Mucosa of descending colon (tissue), 3 donors: ENCODE measurements at regions not wholly inside any gene's neighbourhood (a gene's known extent, or its start where the extent isn't known, plus 50 kb on each side); places are given as distances from the start of the nearest gene placed in this dataset.

Experiments
- ATAC-seq: fragments of 200-7000 bp; cut with Tn5 transposase; one replicate; pipeline ENCODE4 v1.9.1; 2020; ENCODE audit warnings: mild to moderate bottlenecking, moderate library complexity
- DNase-seq, 3 donors: peaks; one replicate each; pipeline ENCODE4 v3.0.0-alpha.2; 2020
- H3K36me3 ChIP-seq: fragments of 200-600 bp; one replicate; pipeline ENCODE4 v1.8.0; 2021; ENCODE audit warnings: low read depth, mild to moderate bottlenecking
- H3K4me1 ChIP-seq: fragments of 200-600 bp; one replicate; pipeline ENCODE4 v1.8.0; 2021; ENCODE audit warnings: low read depth, mild to moderate bottlenecking
- H3K4me3 ChIP-seq: fragments of 200-600 bp; one replicate; pipeline ENCODE4 v1.8.0; 2021; ENCODE audit warnings: mild to moderate bottlenecking
- H3K9me3 ChIP-seq: fragments of 200-600 bp; one replicate; pipeline ENCODE4 v1.8.0; 2021; ENCODE audit warnings: mild to moderate bottlenecking
- CTCF ChIP-seq: fragments of 200-600 bp; IDR thresholded peaks from one replicate; pipeline ENCODE4 v1.8.0; 2022; ENCODE audit warnings: antibody characterized with exemption, mild to moderate bottlenecking
- intact Hi-C, 2 donors: fragments of 100-400 bp; cut with DNase I in 1 of 2; cut with micrococcal nuclease in 1 of 2; formaldehyde crosslinking; loops; one replicate each; pipeline versions ENCODE4 v1.11.0 to v1.11.1; 2022; cut with DNase I, micrococcal nuclease
- donor health status: DM: no; HTN: no; CAD: no; lungs with moderate emphysema.
- donor health status: DM: no; HTN: no; CAD: no.
- donor health status: DM: no; HTN: yes; CAD: no.

GRCh38 chrX:69323786-69324720 is 158.8 kb upstream of the PJA1 start:
- ATAC-seq (no peak), DNase-seq (no peak)
- H3K36me3 ChIP-seq = no peaks in the 10 kb centered on the region
- H3K4me3 ChIP-seq = no peak overlapping the region
- no peak for TF ChIP-seq CTCF
- no peaks in the 10 kb centered on the region for H3K9me3 ChIP-seq
- intact Hi-C loops = no loop called here
- no peaks in the 10 kb centered on the region for H3K4me1 ChIP-seq

- Histone ChIP-seq H3K36me3 (no peaks in the 10 kb centered on the region), H3K4me1 (no peaks in the 10 kb centered on the region), H3K4me3 (no peak overlapping the region), H3K9me3 (no peaks in the 10 kb centered on the region)
- no peak for ATAC-seq
- intact Hi-C loops = no loop called here
- DNase-seq = no peak
- TF ChIP-seq CTCF = no peak
These were observed 156.5 kb upstream of the PJA1 start for GRCh38 chrX:69321789-69322188.

GRCh38 chrX:69321006-69321655 is 155.9 kb upstream of the PJA1 start:
- Histone ChIP-seq H3K9me3 (no peaks in the 10 kb centered on the region), H3K4me3 (no peak overlapping the region), H3K4me1 (no peaks in the 10 kb centered on the region), H3K36me3 (no peaks in the 10 kb centered on the region)
- intact Hi-C loops = no loop called here
- ATAC-seq = no peak
- no peak for TF ChIP-seq CTCF
- no peak for DNase-seq

- no peak for DNase-seq
These were observed 154.9 kb upstream of the PJA1 start for GRCh38 chrX:69320116-69320515.

GRCh38 chrX:69319376-69319775 is 154.1 kb upstream of the PJA1 start:
- no peaks in the 10 kb centered on the region for H3K4me1 ChIP-seq
- H3K4me3 ChIP-seq = no peak overlapping the region
- DNase-seq (no peak), ATAC-seq (no peak)
- H3K36me3 ChIP-seq = no peaks in the 10 kb centered on the region
- no peaks in the 10 kb centered on the region for H3K9me3 ChIP-seq
- no peak for TF ChIP-seq CTCF
- intact Hi-C loops = no loop called here

More at GRCh38 chrX:69320116-69320515, 154.9 kb upstream of the PJA1 start:
- no peak for ATAC-seq
- Histone ChIP-seq H3K4me3 (no peak overlapping the region), H3K9me3 (no peaks in the 10 kb centered on the region), H3K36me3 (no peaks in the 10 kb centered on the region), H3K4me1 (no peaks in the 10 kb centered on the region)
- intact Hi-C loops = no loop called here
- no peak for TF ChIP-seq CTCF
